ENCODE measurements at regions not wholly inside any gene's neighbourhood (a gene's known extent, or its start where the extent isn't known, plus 50 kb on each side); places are given as distances from the start of the nearest gene placed in this dataset.

DNA sequence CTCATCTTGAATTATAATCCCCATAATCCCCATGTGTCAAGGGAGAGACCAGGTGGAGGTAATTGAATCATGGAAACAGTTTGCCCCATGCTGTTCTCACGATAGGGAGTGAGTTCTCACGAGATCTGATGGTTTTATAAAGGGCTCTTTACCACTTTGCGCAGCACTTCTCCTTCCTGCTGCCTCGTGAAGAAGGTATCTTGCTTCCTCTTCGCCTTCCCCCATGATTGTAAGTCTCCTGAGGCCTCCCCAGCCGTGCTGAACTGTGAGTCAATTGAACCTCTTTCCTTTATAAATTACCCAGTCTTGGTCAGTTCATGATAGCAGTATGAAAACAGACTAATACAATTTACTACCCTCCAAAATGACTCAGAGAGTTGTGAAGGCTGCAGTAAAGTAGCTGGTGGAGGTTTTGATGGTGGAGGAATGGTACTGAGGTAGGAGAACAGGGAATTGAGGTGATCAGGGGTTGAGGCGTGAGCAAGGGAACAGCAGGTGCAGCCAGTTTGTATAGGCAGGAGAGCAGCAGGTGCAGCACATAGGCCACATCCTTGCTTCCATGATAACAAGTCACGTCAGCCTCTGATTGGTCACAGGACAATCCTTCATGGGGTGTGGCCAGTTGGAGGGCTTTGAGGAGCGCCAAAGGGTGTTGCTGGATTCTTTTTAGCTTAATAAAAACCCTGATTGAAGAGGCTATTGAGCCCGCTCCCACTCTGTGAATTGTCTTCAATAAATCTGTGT lies 150.0 kb downstream of the CDC5L start:
- no peak overlapping the region for H3K27ac Mint-ChIP-seq
- no peaks in the 10 kb centered on the region for H3K9me3 Mint-ChIP-seq
- no peak overlapping the region for H3K4me3 Mint-ChIP-seq
- DNase-seq (no peak), ATAC-seq (replicated peaks in 1 of 2) (no peak)
- no peaks in the 10 kb centered on the region for H3K27me3 Mint-ChIP-seq (ENCODE audit: low read depth)
- no peaks in the 10 kb centered on the region for H3K36me3 Mint-ChIP-seq (ENCODE audit: insufficient read depth in 2 of 2)
- H3K4me1 Mint-ChIP-seq (ENCODE audit: low read depth): no peaks in the 10 kb centered on the region

DNA sequence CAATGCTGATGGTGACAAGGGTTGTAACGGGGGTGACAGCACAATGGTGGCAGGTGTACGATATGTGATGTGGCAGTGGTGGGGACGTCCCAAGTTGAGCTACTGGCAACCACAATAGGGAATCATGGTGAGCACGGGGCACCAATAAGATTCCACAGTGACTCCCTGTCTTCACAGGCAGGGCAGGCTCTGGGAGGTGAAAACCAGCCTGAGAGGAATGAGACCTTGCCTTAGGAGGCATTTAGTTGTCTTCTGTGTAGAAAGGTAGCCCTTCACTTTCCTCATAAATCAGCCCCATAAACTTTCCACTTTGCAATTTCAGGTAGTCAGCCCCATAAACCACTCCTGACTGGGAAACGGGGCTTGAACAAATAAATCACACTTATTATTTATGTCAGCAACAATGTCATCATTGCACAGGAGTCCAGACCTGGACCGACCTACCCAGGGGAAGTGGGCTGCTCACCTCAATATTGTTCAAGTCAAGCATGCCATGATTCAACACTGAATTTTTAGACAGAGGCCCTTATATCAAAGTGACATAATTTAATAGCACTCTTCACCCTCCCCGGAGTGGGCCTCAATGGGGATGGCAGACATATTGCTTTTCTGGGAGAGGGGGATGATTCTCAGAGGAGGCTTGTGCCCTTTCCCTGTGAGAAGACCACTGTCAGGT lies 150.8 kb downstream of the CDC5L start:
- H3K4me3 Mint-ChIP-seq: no peak overlapping the region
- DNase-seq (no peak), ATAC-seq (replicated peaks in 1 of 2) (no peak)
- no peaks in the 10 kb centered on the region for H3K27me3 Mint-ChIP-seq (ENCODE audit: low read depth)
- no peaks in the 10 kb centered on the region for H3K4me1 Mint-ChIP-seq (ENCODE audit: low read depth)
- H3K36me3 Mint-ChIP-seq (ENCODE audit: insufficient read depth in 2 of 2): no peaks in the 10 kb centered on the region
- H3K9me3 Mint-ChIP-seq: no peaks in the 10 kb centered on the region
- no peak overlapping the region for H3K27ac Mint-ChIP-seq

DNA sequence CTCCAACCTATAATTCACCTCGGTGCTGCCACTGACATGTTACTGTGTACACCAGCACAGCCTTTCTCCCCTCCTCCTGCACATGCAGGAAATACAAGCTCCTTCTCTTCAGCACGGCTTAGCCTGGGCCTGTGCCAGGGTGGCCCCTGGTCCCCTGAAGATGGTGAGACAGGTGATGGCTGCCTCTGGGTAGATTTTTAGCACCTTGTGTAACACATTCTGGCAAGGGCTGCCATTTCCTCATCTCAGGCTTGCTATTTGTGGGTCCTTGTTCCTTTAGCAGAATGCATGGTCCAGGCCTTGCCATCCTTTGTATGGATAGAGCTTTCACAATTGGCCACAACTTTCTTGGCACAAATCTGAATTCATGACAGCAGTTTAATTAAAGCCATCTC lies 151.3 kb downstream of the CDC5L start:
- H3K27ac Mint-ChIP-seq: no peak overlapping the region
- H3K4me3 Mint-ChIP-seq: no peak overlapping the region
- H3K4me1 Mint-ChIP-seq (ENCODE audit: low read depth): no peaks in the 10 kb centered on the region
- ATAC-seq (replicated peaks in 1 of 2): no peak
- no peaks in the 10 kb centered on the region for H3K36me3 Mint-ChIP-seq (ENCODE audit: insufficient read depth in 2 of 2)
- H3K27me3 Mint-ChIP-seq (ENCODE audit: low read depth): no peaks in the 10 kb centered on the region
- DNase-seq: no peak
- no peaks in the 10 kb centered on the region for H3K9me3 Mint-ChIP-seq

GRCh38 chr6:44539701-44540355 lies 152.3 kb downstream of the CDC5L start:
- Mint-ChIP-seq H3K27me3 (ENCODE audit: low read depth) (no peaks in the 10 kb centered on the region), H3K9me3 (no peaks in the 10 kb centered on the region), H3K27ac (no peak overlapping the region), H3K4me3 (no peak overlapping the region), H3K4me1 (ENCODE audit: low read depth) (no peaks in the 10 kb centered on the region), H3K36me3 (ENCODE audit: insufficient read depth in 2 of 2) (no peaks in the 10 kb centered on the region)
- DNase-seq (no peak), ATAC-seq (replicated peaks in 1 of 2) (no peak)

DNA sequence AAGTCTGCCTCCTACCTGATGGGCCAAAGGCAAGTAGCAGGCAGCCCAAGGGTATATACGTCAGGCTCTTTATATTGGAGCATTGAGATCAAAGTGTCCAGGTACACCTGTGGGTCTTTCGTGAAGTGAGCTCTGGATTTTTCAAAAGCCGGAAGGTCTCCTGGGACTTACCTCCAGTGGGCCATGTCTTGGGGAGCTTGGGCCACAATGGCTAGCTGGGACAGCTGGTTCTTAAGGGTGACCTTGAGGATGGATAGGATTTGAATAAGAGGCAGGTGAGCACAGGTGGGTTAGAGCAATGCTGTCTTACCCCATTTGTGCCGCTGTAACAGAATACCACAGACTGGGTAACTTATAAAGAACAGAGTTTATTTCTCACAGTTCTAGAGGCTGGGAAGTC lies 153.4 kb downstream of the CDC5L start:
- H3K9me3 Mint-ChIP-seq: no peaks in the 10 kb centered on the region
- ATAC-seq (replicated peaks in 1 of 2) (no peak), DNase-seq (no peak)
- no peak overlapping the region for H3K27ac Mint-ChIP-seq
- no peaks in the 10 kb centered on the region for H3K27me3 Mint-ChIP-seq (ENCODE audit: low read depth)
- H3K4me1 Mint-ChIP-seq (ENCODE audit: low read depth): no peaks in the 10 kb centered on the region
- no peaks in the 10 kb centered on the region for H3K36me3 Mint-ChIP-seq (ENCODE audit: insufficient read depth in 2 of 2)
- no peak overlapping the region for H3K4me3 Mint-ChIP-seq

DNA sequence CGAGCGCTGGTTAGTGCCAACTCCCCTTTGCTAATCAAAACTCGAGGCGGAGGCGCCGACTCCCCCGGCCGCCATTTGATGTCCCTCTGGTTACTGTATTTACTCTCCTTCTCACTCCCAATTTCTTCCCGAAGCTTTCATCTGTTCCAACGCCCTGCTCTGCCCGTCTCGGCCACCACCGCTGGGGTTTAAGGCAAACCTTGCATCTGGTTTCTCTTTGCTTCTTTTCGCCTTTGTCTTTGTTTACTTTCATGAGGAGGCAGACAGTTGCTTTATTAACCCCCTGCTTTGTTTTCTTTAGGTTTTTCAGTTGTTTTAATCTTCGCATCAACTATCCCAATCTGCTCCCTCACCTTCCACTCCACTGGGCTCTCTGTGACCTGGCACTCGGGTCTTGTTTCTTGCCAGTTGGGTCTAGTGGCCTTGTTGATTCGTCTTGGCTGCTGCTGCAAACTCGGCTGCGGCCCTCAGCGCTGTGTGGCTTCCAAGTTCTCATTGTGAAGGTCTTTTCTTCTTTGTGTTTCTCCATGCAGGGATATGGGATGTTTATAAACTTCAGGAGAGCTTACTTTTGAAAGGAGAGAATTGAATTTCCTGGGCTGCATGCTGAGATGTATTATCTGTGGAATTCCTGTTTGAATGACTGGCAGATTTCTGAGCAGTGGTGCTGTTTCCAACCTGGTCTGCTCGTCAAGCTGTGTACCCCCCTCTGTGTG lies 155.1 kb downstream of the CDC5L start:
- no peaks in the 10 kb centered on the region for H3K4me1 Mint-ChIP-seq (ENCODE audit: low read depth)

GRCh38 chr6:44543664-44544063 lies 156.2 kb downstream of the CDC5L start:
- no peaks in the 10 kb centered on the region for H3K27me3 Mint-ChIP-seq (ENCODE audit: low read depth)
- H3K36me3 Mint-ChIP-seq (ENCODE audit: insufficient read depth in 2 of 2): no peaks in the 10 kb centered on the region
- ATAC-seq (replicated peaks in 1 of 2) (no peak), DNase-seq (no peak)
- H3K9me3 Mint-ChIP-seq: no peaks in the 10 kb centered on the region
- no peak overlapping the region for H3K27ac Mint-ChIP-seq
- no peak overlapping the region for H3K4me3 Mint-ChIP-seq
- no peaks in the 10 kb centered on the region for H3K4me1 Mint-ChIP-seq (ENCODE audit: low read depth)

More for the DNA sequence above, 155.1 kb downstream of the CDC5L start:
- H3K27ac Mint-ChIP-seq: no peak overlapping the region
- H3K9me3 Mint-ChIP-seq: no peaks in the 10 kb centered on the region
- no peaks in the 10 kb centered on the region for H3K27me3 Mint-ChIP-seq (ENCODE audit: low read depth)
- DNase-seq (no peak), ATAC-seq (replicated peaks in 1 of 2) (no peak)
- no peak overlapping the region for H3K4me3 Mint-ChIP-seq
- H3K36me3 Mint-ChIP-seq (ENCODE audit: insufficient read depth in 2 of 2): no peaks in the 10 kb centered on the region

- Mint-ChIP-seq H3K4me1 (ENCODE audit: low read depth) (no peaks in the 10 kb centered on the region), H3K27me3 (ENCODE audit: low read depth) (no peaks in the 10 kb centered on the region), H3K36me3 (ENCODE audit: insufficient read depth in 2 of 2) (no peaks in the 10 kb centered on the region), H3K27ac (no peak overlapping the region), H3K9me3 (no peaks in the 10 kb centered on the region), H3K4me3 (no peak overlapping the region)
- ATAC-seq (replicated peaks in 1 of 2): no peak
- DNase-seq: no peak
Measured at GRCh38 chr6:44545224-44545623, 157.7 kb downstream of the CDC5L start.

- no peaks in the 10 kb centered on the region for H3K36me3 Mint-ChIP-seq (ENCODE audit: insufficient read depth in 2 of 2)
- H3K4me1 Mint-ChIP-seq (ENCODE audit: low read depth): no peaks in the 10 kb centered on the region
- ATAC-seq (replicated peaks in 1 of 2): no peak
- H3K27me3 Mint-ChIP-seq (ENCODE audit: low read depth): no peaks in the 10 kb centered on the region
- no peak for DNase-seq
- no peak overlapping the region for H3K4me3 Mint-ChIP-seq
- no peak overlapping the region for H3K27ac Mint-ChIP-seq
- no peaks in the 10 kb centered on the region for H3K9me3 Mint-ChIP-seq
Measured at GRCh38 chr6:44548319-44548718, 160.8 kb downstream of the CDC5L start.

DNA sequence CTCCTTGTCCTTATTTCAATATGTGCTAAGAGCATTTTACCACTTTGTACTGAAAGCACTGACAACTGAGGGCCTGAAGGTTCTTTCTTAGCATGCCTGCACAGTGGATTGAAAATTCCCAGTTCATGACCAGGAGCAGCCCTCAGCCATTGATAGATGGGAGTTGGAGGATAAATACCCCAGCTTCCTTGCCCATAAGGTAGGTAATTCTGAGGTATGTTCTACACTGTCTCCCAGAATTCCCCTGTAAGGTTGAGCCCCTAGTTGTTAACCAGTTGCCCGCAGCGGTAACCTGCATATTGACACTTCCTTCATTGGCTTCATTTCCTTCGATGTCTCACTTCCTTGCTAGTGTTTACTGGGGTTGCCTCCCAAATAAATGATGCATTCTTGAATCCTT lies 162.0 kb downstream of the CDC5L start:
- Mint-ChIP-seq H3K36me3 (ENCODE audit: insufficient read depth in 2 of 2) (no peaks in the 10 kb centered on the region), H3K4me1 (ENCODE audit: low read depth) (no peaks in the 10 kb centered on the region), H3K9me3 (no peaks in the 10 kb centered on the region), H3K4me3 (no peak overlapping the region), H3K27me3 (ENCODE audit: low read depth) (no peaks in the 10 kb centered on the region), H3K27ac (no peak overlapping the region)
- ATAC-seq (replicated peaks in 1 of 2): no peak
- no peak for DNase-seq

DNA sequence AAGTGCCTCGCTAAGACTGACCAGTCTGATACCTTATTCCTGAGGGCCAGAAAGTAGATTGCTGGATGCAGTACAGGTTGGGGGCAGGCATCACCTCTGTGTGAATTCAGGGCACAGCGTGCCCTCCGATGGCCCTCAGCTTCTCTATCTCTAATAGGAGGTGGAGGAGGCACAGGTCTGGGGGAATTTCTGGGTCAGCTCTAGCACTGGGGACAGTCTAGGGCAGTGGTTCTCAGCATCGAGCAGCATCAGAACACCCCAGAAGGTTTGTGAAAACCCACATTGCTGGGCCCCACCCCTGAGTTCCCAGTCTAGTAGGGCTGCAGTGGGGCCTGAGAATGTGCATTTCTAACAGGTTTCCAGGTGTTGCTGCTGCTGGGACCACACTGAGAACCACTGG lies 166.7 kb downstream of the CDC5L start:
- no peak for ATAC-seq (replicated peaks in 1 of 2)
- no peaks in the 10 kb centered on the region for H3K9me3 Mint-ChIP-seq
- peaks cover 18% of the 10 kb centered on the region for H3K27me3 Mint-ChIP-seq (ENCODE audit: low read depth)
- no peak overlapping the region for H3K4me3 Mint-ChIP-seq
- no peak overlapping the region for H3K27ac Mint-ChIP-seq
- DNase-seq: no peak
- H3K4me1 Mint-ChIP-seq (ENCODE audit: low read depth): no peaks in the 10 kb centered on the region
- H3K36me3 Mint-ChIP-seq (ENCODE audit: insufficient read depth in 2 of 2): no peaks in the 10 kb centered on the region

GRCh38 chr6:44554861-44555260 lies 167.4 kb downstream of the CDC5L start:
- Mint-ChIP-seq H3K9me3 (no peaks in the 10 kb centered on the region), H3K4me1 (ENCODE audit: low read depth) (no peaks in the 10 kb centered on the region), H3K27me3 (ENCODE audit: low read depth) (peaks cover 18% of the 10 kb centered on the region), H3K27ac (no peak overlapping the region), H3K36me3 (ENCODE audit: insufficient read depth in 2 of 2) (no peaks in the 10 kb centered on the region), H3K4me3 (no peak overlapping the region)
- no peak for DNase-seq
- ATAC-seq (replicated peaks in 1 of 2): no peak

DNA sequence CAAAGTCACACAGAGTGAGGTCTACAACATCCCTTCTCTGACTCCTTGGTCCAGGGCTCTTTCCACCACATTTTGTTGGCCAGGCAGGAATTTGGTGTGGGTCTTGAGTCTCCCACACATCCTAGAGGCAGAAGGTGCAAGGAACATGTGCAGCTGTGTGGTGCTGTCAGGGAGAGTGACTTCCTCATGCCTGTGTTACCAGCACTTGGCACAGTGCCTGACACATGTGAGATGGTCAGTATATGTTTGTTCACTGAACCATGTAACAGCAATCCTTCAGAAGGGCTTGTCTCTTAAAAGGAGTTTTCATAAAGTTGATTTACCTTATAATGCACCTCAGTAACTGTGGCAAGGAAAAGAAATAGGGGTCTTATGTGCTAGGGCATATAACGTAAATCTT lies 168.5 kb downstream of the CDC5L start:
- no peaks in the 10 kb centered on the region for H3K4me1 Mint-ChIP-seq (ENCODE audit: low read depth)
- no peaks in the 10 kb centered on the region for H3K36me3 Mint-ChIP-seq (ENCODE audit: insufficient read depth in 2 of 2)
- no peaks in the 10 kb centered on the region for H3K9me3 Mint-ChIP-seq
- ATAC-seq (replicated peaks in 1 of 2) (no peak), DNase-seq (no peak)
- no peak overlapping the region for H3K27ac Mint-ChIP-seq
- peaks cover 22% of the 10 kb centered on the region for H3K27me3 Mint-ChIP-seq (ENCODE audit: low read depth)
- H3K4me3 Mint-ChIP-seq: no peak overlapping the region
